GM06990 (cell line): ENCODE measurements at regions not wholly inside any gene's neighbourhood (a gene's known extent, or its start where the extent isn't known, plus 50 kb on each side); places are given as distances from the start of the nearest gene placed in this dataset.
A peak's percentile ranks its signal among the peaks of the same experiment; 100 is the strongest.

ENCODE experiments used
- DNase-seq: peaks from one replicate; pipeline ENCODE4 v3.0.0-alpha.2; 2011; ENCODE audit not compliant: insufficient read length; ENCODE audit errors: extremely low read depth
- H3K27me3 ChIP-seq: replicated peaks from 2 replicates; pipeline ENCODE4 v1.6.0; 2011; ENCODE audit warnings: low read length; ENCODE audit not compliant: control insufficient read depth, insufficient read depth
- H3K36me3 ChIP-seq: 2 replicates; pipeline ENCODE4 v1.5.1; 2011; ENCODE audit warnings: low read length; ENCODE audit not compliant: control insufficient read depth, insufficient read depth
- H3K4me3 ChIP-seq: replicated peaks from 2 replicates; pipeline ENCODE4 v1.5.1; 2011; ENCODE audit warnings: low read depth, mild to moderate bottlenecking, control low read depth, low read length
- TF ChIP-seq, protein P1 (sequence below): IDR thresholded peaks from 2 replicates; pipeline ENCODE4 v1.5.1; 2011; ENCODE audit warnings: low read length, control low read depth, mild to moderate bottlenecking, inconsistent platforms; ENCODE audit not compliant: insufficient read depth, poor library complexity, severe bottlenecking

- TF ChIP-seq, protein P1, sequence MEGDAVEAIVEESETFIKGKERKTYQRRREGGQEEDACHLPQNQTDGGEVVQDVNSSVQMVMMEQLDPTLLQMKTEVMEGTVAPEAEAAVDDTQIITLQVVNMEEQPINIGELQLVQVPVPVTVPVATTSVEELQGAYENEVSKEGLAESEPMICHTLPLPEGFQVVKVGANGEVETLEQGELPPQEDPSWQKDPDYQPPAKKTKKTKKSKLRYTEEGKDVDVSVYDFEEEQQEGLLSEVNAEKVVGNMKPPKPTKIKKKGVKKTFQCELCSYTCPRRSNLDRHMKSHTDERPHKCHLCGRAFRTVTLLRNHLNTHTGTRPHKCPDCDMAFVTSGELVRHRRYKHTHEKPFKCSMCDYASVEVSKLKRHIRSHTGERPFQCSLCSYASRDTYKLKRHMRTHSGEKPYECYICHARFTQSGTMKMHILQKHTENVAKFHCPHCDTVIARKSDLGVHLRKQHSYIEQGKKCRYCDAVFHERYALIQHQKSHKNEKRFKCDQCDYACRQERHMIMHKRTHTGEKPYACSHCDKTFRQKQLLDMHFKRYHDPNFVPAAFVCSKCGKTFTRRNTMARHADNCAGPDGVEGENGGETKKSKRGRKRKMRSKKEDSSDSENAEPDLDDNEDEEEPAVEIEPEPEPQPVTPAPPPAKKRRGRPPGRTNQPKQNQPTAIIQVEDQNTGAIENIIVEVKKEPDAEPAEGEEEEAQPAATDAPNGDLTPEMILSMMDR = no peak
- H3K36me3 ChIP-seq = no peaks in the 10 kb centered on the region
- no peak for DNase-seq
- no peaks in the 10 kb centered on the region for H3K27me3 ChIP-seq
- no peak overlapping the region for H3K4me3 ChIP-seq
Observed at GRCh38 chr14:65153101-65153500, 50.8 kb upstream of the MAX start.

DNA sequence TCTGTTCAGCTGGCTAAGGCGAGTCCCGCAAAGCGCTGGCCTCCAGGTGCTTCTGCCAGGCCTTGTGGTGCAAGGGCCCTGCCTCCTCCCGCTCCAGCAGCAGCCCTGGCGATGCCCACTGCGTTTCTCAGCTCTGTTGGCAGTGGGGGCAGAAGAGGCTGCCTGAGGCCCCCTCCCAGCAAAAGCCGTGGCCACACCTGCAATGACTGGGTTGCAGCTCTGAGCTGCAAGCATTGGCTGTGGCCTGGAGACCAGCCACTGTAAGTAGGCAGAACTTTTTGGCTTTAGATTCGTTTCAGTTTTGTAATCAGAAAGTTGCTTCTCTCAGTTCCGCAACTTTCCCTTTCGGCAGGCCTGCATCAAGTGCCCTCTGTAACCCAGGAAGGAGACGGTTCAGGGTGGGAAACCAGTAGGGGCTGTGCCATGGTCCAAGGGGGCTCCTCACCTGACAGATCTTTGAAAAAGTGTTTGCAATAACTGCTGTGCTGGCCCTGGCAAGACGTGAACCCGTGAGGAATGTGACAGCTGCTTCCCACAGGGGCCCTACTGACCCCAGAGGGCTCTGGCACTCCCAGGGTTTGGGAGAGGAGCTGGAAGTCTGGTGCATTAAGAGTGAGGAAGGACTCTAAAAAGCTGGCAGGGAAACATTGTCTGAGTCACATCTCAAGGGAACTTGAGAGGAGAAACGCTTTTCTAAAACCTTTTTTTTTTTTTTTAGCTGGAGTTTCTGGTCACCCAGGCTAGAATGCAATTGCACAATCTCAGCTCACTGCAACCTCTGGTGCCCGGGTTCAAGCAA lies 54.5 kb upstream of the MAX start:
- Histone ChIP-seq H3K27me3 (no peaks in the 10 kb centered on the region), H3K36me3 (no peaks in the 10 kb centered on the region), H3K4me3 (no peak overlapping the region)
- peak; percentile 49 for DNase-seq
- TF ChIP-seq, protein P1 = no peak

- peak; percentile 50 for DNase-seq
- Histone ChIP-seq H3K4me3 (no peak overlapping the region), H3K36me3 (no peaks in the 10 kb centered on the region), H3K27me3 (no peaks in the 10 kb centered on the region)
- TF ChIP-seq, protein P1 = no peak
Observed at GRCh38 chr14:65159281-65160062, 57.2 kb upstream of the MAX start.

DNA sequence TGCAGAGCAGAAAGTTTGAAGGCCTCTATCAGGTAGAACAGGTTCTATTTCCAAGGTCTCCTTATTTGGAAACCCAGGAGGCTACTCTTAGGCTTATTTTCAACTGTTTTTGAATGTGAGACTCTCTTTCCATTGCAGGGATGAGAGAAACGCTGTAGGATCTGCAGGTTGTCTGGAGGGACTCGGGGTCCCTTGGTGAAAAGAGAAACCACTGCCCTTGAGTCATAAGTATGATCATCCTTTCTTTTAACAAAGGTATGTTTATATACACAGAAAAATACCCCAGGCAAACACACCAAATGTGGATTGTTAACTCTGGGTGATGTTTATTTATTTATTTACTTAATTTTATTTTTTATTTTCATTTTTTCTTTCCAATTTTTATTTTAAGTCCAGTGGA lies 57.8 kb upstream of the MAX start:
- Histone ChIP-seq H3K4me3 (no peak overlapping the region), H3K27me3 (no peaks in the 10 kb centered on the region), H3K36me3 (no peaks in the 10 kb centered on the region)
- DNase-seq = no peak
- TF ChIP-seq, protein P1 = no peak

GRCh38 chr14:65162031-65162430 lies 59.7 kb upstream of the MAX start:
- Histone ChIP-seq H3K36me3 (no peaks in the 10 kb centered on the region), H3K4me3 (no peak overlapping the region), H3K27me3 (no peaks in the 10 kb centered on the region)
- no peak for DNase-seq
- TF ChIP-seq, protein P1 = no peak
